M059J (cell line): ENCODE measurements at regions not wholly inside any gene's neighbourhood (a gene's known extent, or its start where the extent isn't known, plus 50 kb on each side); places are given as distances from the start of the nearest gene placed in this dataset.

Experiments used
- DNase-seq: peaks from one replicate; pipeline ENCODE4 v3.0.0-alpha.2; 2012; ENCODE audit warnings: low read depth

DNA sequence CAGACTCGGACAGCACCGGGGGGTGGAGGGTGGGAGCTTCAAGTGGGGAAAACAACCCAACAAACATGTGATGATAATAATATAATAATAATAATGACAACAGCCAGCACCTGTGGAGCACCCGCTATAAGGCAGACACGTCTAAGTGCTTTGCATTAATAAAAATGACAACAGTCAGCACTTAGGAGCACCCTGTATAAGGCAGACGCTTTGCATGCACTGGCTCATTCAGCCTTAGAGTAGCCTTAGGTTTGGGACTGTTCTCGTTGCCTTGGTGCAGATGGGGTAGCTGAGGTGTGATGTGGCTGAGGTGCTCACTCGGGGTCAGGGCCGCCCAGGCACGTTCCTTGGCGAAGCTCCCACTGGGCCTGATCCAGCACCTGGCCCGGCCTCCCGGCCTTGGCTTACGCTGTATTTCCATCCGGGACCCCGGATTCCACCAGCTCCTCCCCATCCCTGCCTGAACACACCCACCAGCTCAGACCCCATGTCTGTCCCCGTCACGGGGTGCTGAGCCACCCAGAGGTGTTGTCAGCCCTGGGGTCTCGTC, 144.0 kb upstream of the CIBAR2 start:
- no peak for DNase-seq

DNA sequence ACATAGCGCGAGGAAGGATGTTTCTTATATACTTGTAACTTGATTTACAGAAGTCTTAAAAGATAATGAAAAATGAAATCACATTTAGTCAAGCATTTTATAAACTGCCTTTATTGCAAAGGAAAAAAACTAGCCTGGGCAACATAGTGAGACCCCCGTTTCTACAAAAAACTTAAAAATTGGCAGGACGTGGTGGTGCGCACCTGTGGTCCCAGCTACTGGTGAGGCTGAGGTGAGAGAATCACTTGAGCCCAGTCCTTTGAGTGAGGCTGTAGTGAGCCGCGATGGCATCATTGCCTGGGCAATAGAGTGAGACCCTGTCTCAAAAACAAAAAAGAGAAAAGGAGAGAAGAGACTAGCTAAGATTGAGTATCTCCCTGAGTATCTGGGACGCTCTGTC, 145.2 kb upstream of the CIBAR2 start:
- DNase-seq, result no peak

DNA sequence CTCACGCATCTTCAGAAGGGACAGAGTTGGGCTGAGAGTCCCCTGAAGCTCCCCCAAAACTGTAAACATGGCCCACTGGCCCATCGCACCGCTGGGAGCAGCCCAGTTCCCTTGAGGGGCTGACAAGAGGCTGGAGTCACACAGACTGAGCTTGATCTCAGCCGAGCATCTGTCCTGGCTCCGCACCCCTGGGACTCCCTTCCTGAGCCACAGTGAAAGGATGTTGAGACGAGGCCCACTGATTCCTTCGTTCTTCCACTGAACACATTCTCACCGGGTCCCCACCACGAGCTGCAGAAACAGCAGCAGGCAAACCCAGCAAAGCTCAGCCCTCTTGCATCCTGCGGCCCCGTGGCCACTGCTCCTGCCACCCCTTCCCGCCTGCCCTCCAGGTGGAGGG, 145.9 kb upstream of the CIBAR2 start:
- DNase-seq, result no peak

DNA sequence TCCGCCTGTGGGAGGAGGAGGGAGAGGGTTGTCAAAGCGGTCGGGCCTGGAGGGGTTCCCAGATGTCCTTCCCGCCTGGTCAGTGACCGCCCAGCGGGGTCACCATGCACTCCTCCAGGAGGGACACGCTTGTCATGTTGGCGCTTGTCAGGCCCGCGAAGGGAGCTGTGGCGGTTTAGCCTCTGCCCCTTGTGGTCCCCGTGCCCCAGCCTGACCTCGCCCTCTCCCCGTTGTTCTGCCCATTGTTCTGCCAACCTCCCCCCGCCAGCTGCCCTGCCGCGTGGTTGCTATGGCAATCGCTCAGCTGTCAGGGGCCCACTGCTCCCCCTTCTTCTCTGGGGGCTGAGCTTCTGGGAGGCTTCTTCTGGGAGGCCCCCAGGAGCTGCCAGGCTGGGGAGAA, 146.4 kb upstream of the CIBAR2 start:
- no peak for DNase-seq

DNA sequence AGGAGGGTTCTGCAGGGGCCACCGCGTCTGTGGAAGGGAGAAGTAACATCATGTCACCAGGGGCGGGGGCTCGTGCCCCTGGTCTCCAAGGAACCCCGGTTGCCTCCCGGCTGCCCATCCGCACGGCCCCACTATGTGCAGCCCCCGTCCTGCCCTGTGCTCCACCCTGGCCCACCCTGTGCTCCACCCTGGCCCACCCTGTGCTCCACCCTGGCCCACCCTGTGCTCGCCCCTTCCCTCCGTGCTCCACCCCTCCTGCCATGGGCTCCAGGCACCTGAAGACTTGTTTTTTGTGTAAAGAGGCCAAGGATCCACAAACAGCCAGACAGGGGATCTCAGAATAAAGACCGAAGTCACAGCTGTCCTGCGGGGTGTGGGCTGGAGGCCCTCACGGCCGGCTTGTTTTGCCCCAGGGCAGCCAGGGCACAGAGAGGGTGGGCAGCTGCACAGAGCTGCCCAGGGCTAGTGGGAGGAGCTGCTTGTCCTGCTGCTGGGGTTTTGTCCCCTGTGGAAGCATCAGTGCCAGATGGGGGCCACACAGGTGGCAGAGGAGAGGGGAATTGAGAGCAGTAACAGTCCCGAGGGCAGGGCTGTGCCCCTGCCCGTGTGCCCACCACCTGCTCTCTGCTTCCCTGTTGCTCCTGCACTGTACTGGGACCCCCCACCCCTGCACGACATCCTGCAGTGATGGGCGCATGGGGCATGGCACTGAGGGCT, 147.0 kb upstream of the CIBAR2 start:
- no peak for DNase-seq

DNA sequence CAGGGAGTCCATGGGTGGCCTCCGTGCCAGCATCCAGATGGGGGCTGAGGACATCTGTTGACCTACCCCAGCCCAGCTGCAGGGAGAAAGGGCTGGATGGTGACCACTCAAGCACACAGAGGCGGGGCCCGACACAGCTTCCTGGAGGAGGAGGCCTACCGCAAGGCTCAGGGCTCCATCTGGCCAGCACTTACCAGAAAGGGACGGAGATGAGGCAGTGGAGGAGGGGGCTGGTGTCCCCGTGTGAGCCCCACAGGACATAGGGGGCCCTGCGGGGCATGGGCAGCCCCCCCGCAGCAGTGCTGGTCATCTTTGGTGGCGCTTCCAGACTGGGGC, 147.5 kb upstream of the CIBAR2 start:
- no peak for DNase-seq

DNA sequence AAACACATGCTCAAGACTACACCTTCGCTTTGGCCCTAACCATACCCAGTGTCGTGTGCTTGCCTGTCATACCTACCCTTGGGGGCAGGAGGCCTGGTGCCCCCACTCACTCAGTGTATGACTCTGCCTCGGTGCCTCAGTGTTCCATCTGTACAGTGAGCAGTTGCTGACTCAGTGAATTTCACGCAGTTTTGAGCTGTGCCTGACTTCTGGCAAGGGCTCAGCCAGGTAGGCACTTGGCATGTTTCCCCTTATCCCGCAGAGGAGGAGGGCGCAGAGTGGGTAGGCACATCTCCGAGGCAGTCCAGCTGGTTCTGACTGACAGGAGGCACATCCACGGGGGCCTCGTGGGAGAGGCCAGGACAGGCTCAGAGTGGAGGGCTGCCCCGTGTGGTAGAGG, 148.9 kb upstream of the CIBAR2 start:
- DNase-seq, result no peak

DNA sequence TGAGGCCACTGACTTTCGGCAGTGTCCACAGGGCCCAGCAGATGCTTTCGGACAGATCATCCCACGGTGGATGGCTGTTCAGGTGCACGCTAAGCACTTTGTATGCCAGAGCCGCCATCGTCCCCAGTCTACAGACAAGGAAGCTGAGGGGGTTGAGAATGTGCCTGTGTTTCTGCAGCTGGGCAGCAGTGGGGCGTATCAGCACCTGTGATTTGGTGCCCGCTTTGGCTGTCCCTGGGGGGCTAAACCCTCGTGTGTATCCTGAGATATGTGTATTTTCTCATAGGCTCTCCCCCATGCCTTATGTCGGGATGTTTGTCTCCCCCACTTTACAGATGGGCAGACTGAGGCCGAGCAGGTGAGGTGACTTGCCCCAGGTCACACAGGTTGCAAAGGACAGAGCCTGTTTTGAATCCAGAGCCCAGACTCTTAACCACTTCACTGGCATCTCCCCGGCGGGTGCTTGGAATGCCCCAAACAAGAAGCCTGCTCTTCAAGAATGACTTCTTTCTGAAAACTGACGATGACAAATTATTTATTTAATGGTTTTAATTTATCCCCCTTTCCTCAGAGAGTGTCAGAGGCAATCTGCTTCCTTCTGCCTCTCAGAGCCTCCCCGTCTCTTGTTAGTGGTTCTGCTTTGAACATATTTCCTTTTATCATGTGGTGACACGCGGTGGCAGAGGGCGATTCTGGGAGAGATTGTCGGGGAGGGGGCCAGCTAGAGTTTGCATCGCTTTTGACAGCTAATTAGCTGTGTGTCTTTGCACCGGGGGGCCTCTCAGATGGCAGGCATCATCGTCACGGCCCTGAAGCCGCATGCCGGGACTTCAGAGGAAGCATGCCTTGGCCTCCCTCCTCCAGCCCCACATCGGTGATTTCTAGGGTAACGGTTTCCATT, 149.6 kb upstream of the CIBAR2 start:
- no peak for DNase-seq

DNA sequence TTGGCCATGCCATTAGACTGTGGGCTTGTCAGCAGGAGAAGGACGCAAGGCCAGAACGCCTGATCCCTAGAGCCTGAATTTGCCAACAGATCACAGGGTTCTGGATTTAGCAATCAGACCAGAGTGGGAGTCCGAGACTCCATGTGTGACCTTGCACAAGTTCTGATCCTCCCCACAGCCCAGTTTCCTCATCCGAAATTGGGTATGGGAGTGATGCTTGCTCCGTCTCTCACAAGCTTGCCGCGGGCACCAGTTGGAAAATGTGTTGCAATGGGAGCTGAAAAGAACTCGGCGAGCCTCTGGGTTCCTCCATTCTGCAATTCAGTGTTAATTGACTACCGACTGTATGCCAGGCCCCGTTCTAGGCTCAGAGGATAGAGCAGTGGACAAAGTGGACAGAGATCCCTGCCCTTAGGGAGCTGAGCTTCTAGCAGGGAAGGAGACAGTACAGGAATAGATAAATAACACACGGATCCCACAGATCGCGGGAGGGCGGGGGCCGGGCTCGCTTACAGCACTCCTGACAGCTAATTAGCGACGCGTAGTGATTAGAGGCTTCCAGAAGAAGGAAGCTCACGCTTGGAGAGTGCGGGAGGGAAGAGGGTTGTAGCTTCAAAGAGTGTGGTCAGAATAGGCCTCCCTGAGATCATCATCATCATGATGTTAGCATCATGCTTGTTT, 150.4 kb upstream of the CIBAR2 start:
- no peak for DNase-seq

DNA sequence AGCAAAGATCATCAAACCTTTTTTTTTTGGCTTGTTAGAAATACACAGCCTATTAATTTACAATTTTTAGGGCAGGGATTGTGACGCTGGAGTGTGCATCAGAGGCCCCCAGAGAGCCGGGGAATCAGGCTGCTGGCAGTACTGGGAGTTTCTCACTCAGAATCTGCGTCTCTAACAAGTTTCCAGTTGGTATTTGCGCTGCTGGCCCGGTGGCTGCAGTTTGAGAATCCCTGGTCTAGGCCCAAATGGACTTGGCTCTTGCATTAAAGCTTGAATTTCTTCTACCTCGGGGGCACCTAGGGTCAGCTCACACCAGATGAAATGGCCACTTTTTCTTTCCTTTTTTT, 150.9 kb upstream of the CIBAR2 start:
- no peak for DNase-seq

DNA sequence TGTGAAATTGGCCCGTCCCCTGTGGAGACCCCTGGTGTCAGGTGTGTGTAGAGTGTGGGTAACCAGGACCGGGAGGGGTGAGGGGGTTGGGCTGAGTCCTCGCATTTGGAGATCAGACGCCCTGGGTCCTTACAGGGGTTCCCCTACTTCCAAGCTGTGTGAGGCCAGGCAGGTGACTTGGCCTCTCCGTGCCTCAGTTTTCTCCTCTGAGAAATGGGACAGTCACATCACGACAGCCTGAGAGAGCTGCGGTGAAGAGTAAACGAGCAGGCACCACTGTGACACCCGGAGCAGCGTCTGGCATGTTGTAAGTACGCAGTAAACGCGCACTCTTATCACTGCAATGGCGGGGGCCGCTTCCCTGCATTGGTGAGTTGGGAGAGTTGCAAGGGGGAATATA, 152.5 kb upstream of the CIBAR2 start:
- no peak for DNase-seq

DNA sequence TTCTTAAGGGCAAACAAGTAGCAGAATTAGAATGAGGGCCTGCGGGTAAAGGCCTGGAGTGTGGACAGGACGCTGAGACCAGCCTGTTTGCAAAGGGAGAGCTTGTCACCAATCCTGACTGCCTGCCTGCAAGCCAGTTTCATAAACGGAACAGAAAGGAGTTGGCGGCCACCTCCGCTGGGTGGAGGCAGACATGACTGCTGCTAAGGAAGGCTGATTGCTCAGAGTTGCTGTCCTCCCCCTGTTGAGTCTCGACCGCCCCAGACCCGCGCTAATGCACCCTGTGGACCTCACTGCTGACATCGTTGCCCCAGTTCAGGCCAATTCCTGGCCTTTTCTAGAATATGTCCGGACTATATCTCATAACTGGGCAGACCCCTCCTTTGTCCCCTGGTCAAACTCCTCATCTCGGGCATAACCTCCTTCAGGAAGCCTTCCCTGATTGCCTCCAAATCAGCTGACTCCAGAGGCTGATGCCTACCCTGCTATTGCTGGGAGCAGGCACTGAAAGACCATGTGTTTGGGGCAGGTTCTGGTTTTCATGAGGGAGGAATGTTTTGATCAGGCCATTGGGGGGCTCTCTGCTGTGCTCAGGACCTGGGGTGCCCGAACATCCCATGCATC, 153.0 kb upstream of the CIBAR2 start:
- DNase-seq, result no peak

DNA sequence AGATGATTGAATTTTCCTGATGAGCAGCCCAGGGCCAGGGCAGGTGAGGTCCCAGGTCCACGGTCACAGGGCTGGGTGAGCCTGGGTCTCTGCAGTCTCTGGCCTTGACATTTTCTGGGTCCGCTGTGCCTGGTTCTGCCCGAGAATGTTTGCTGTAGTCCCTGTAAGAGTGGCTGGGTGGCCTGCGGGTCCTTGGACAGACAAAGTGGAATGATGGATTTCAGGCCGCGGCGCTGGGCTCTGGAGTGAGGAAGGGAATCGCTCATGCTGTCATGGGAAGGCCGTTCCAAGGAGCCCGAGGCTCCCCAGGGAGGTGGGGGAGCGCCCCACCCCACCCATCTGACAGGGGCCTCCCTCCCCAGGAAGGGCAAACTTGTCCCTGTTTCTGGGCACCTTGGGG, 153.5 kb upstream of the CIBAR2 start:
- DNase-seq, result no peak

DNA sequence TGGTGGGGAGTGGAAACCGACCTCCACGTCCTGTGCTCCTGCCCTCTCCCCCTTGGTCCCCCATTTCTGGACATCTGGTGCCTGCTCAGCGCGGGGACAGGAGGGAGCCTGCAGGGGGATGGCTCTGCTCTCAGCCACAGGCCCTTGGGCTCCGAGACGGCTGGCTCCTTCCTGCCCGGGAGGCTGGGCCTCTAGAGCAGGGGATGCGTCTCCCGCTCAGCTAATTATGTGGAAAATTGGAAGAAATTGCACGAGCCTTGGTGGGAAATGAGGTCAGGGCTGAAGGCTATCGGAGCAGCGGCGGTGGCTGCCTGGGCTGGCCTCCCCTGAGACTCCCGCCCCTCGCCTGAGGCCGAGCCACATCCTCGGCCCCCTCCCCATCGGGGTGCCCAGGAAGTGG, 154.6 kb upstream of the CIBAR2 start:
- DNase-seq, result no peak

DNA sequence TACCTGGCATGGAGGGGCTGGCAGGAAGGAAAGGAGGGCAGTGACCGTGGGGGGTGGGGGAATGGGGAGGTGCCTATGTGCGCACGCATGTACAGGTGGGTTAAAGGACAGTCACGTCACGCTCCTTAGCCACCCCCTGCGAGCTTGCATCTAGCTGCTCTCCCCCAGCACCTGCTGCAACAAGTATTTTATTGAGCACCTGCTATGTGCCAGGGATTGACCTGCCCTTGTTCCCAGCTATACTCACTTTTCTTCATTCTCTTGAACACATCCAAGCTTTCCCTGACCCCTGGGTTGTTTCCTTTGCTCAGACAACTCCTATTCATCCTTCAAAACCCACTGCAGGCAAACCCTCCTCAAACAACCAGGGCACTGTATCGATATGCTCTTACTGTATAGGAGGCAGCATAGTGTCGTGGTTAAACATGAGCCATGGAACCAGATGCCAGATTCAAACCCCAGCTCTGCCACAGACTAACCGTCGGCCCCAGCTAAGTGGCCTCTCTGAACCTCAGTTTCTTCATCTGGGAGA, 155.2 kb upstream of the CIBAR2 start:
- no peak for DNase-seq

DNA sequence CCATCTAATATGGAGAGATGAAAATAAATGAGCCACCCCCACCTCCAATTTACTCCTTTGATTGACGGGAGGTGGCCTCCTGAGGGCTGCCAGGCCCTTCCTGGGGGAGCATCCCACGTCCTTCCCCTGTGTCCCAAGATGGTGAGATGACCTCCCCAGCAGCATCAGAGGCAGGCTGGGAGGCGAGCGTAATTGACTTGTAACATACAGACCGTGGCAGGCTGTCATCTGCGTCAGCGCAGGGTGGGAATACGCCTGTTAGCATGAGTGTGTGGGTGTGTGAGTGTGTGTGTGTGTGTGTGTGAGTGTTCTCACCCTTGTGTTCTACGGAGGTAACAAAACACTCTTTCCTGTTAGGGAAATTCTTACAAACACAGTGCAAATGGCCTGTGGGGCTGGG, 156.9 kb upstream of the CIBAR2 start:
- no peak for DNase-seq

DNA sequence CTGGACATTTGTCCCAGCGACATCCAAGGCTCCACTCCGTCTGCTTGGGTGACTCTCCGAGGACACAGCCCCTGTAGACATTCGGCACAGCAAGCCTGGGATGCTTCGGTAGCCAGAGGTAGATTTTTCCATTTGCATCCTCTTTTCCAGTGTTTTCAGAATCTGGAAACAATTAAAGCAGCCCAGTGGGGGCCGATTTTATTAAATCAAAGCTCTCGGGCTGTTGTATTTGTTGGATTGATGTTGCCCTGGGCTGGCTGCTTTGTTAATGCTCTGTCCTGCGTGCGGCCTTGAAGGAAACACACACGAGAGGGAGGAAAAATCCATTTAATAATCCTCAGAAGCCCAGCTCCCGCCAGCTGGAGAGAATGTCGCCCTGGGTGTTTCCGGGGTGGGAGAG, 158.1 kb upstream of the CIBAR2 start:
- no peak for DNase-seq

DNA sequence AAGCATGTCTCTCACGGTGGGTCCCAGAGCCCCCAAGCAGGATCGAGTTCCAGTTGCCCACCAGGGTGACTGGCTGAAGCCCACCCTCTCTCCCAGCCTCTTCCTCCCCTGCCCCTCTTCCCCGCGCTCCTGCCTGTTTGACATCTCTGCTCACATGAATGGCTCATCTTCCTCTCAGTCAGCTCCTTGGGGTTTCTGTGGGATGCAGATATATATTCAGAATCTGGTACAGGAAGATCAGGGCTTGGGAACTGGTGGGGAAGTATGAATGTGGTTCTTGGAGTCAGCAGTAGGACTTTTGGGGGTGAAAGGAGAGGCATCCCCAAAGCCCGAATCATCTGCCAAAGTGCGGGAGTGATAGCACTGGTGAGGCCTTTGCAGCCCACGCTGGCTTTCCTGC, 158.9 kb upstream of the CIBAR2 start:
- no peak for DNase-seq

DNA sequence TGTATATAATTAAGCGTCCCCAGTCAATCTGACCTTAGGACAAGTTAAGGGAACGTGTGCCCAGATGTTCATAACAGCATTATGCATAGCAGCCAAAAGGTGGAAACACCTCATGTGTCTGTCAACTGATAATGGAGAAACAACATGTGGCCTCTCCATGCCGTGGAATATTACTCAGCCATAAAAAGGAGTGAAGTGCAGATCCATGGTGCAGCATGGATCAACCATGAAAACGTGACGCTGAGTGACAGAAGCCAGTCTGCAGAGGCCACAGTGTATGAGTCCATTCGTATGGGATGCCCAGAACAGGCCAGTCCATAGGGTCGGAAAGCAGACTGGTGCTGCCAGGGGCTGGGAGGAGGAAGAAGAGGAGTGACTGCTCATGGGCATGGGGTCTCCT, 161.0 kb upstream of the CIBAR2 start:
- no peak for DNase-seq

DNA sequence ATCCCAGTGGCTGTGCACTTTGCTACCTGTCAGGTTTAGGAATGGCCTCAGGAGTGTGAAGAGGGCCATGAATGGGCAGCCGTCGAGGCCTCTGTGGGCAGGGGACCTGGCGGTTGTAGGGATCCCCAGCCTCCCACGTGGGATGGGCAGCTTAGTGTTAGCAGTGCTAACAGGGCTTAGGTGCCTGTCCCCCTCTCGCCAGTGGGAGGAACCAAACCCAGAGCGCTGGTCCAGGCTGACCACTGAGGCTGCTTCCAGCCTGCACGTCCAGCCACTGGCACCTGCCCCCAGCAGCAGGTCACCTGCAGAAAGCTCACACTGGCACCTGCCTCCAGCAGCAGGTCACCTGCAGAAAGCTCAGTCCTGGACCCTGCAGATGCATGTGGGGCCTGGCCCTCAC, 162.2 kb upstream of the CIBAR2 start:
- DNase-seq, result no peak

DNA sequence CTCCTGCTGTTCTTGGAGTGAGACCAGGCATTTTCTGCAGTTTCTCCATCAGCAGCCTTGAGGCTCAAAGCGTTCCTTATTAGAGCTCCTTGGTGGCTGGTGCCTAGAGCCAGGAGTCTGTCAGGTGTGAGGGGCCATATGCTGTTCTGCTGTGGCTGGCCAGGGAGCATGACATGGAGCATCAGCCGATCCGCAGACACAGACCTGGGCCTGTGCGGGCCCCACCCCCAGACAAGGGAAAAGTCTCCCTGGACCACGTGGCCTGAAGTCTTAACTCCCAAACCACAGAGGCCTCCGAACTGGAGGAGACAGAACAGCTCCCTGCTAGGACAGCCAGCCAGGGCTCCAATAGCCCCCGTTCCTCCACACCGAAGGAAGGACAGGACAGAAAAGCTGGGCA, 162.7 kb upstream of the CIBAR2 start:
- no peak for DNase-seq
